Suprapubic skin (tissue), 3 donors: ENCODE measurements at regions not wholly inside any gene's neighbourhood (a gene's known extent, or its start where the extent isn't known, plus 50 kb on each side); places are given as distances from the start of the nearest gene placed in this dataset.

Experiments used
- CTCF ChIP-seq, 2 donors: fragments of 200-600 bp in 1 of 2; fragments of 450-650 bp in 1 of 2; sonication (generic) in 1 of 2; IDR thresholded peaks; one replicate each; pipeline ENCODE4 v1.5.1; 2016 to 2019; ENCODE audit warnings: antibody characterized with exemption in 2 of 2, mild to moderate bottlenecking in 1 of 2, moderate library complexity in 1 of 2
- EP300 ChIP-seq: sonication (generic); formaldehyde crosslinking; IDR thresholded peaks from one replicate; pipeline ENCODE4 v1.6.1; 2017; ENCODE audit warnings: antibody characterized with exemption

- TF ChIP-seq EP300 (no peak), CTCF (IDR thresholded peaks at IDR 0.05) (no peak)
These were observed 164.4 kb upstream of the POF1B start for GRCh38 chrX:85543866-85544265.
